Natural killer cell (primary cell): ENCODE measurements at regions not wholly inside any gene's neighbourhood (a gene's known extent, or its start where the extent isn't known, plus 50 kb on each side); places are given as distances from the start of the nearest gene placed in this dataset.
"Not testable (repeated sequence)": the region's sequence is repeated elsewhere in the genome, so short reads cannot be mapped to it uniquely, and the experiment has no call there.

Experiments
- ATAC-seq, 3 donors: fragments of 150-1000 bp in 2 of 3; fragments of 200-7000 bp in 1 of 3; cut with Tn5 transposase; 1 replicate in 1 of 3; 2 replicates in 2 of 3; pipeline ENCODE4 v1.10.0; 2021; ENCODE audit warnings: mild to moderate bottlenecking in 2 of 3, moderate library complexity in 2 of 3
- DNase-seq, 2 donors: peaks; one replicate each; pipeline versions ENCODE4 v3.0.0 to v3.0.0-alpha.2; 2013 to 2021; ENCODE audit warnings: mixed read lengths in 1 of 2
- H3K27ac ChIP-seq: one replicate; pipeline ENCODE4 v1.5.1; 2013; ENCODE audit warnings: mild to moderate bottlenecking, low read length
- H3K27me3 ChIP-seq: one replicate; pipeline ENCODE4 v1.6.1; 2013; ENCODE audit warnings: low read length; ENCODE audit not compliant: control insufficient read depth, insufficient read depth
- H3K36me3 ChIP-seq: one replicate; pipeline ENCODE4 v1.6.1; 2013; ENCODE audit warnings: low read length; ENCODE audit not compliant: control insufficient read depth, insufficient read depth
- H3K4me1 ChIP-seq: one replicate; pipeline ENCODE4 v1.6.1; 2013; ENCODE audit warnings: low read length; ENCODE audit not compliant: control insufficient read depth, insufficient read depth
- H3K4me3 ChIP-seq: one replicate; pipeline ENCODE4 v1.5.1; 2013; ENCODE audit warnings: low read length
- H3K9me3 ChIP-seq: one replicate; pipeline ENCODE4 v1.6.1; 2013; ENCODE audit warnings: low read length; ENCODE audit not compliant: control insufficient read depth, insufficient read depth
- H3K27ac Mint-ChIP-seq, 2 donors: one replicate each; pipeline ENCODE4 v1.8.0; 2022; ENCODE audit warnings: mild to moderate bottlenecking in 2 of 2, mixed read lengths in 2 of 2, moderate library complexity in 1 of 2
- H3K27me3 Mint-ChIP-seq, 2 donors: one replicate each; pipeline ENCODE4 v1.8.0; 2022; ENCODE audit warnings: low read depth in 2 of 2, mixed read lengths in 2 of 2
- H3K36me3 Mint-ChIP-seq: one replicate; pipeline ENCODE4 v1.8.0; 2022; ENCODE audit warnings: mixed read lengths
- H3K4me1 Mint-ChIP-seq, 2 donors: one replicate each; pipeline ENCODE4 v1.8.0; 2022; ENCODE audit warnings: mixed read lengths in 2 of 2
- H3K4me3 Mint-ChIP-seq: one replicate; pipeline ENCODE4 v1.8.0; 2022; ENCODE audit warnings: mild to moderate bottlenecking, moderate library complexity, mixed read lengths
- H3K9me3 Mint-ChIP-seq, 2 donors: one replicate each; pipeline ENCODE4 v1.8.0; 2022; ENCODE audit warnings: mixed read lengths in 2 of 2
- CTCF ChIP-seq: fragments of 200-600 bp; IDR thresholded peaks from one replicate; pipeline ENCODE4 v1.8.0; 2022; ENCODE audit warnings: antibody characterized with exemption
- WGBS: methylation state at CpG from one replicate; pipeline ENCODE4 v1.1.7; 2013; ENCODE audit warnings: missing lambda C conversion rate; ENCODE audit not compliant: insufficient coverage; 5-methylcytosine and 5-hydroxymethylcytosine counted together
- intact Hi-C: fragments of 100-400 bp; cut with micrococcal nuclease; formaldehyde crosslinking; loops from one replicate; pipeline ENCODE4 v1.14.2; 2022

GRCh38 chr22:25496396-25497064, 67.9 kb upstream of the GRK3 start:
- H3K27ac ChIP-seq: no peak overlapping the region
- no peak for TF ChIP-seq CTCF
- ATAC-seq (no peak), DNase-seq (no peak)
- H3K27me3 Mint-ChIP-seq: peaks cover 16 to 21% of the 10 kb centered on the region in 2 donors
- no peaks in the 10 kb centered on the region for H3K27me3 ChIP-seq
- no peaks in the 10 kb centered on the region for H3K9me3 ChIP-seq
- intact Hi-C loops: no loop called here
- no peaks in the 10 kb centered on the region for H3K9me3 Mint-ChIP-seq
- H3K36me3 Mint-ChIP-seq: no peaks in the 10 kb centered on the region
- no peaks in the 10 kb centered on the region for H3K36me3 ChIP-seq
- no peak overlapping the region for H3K4me3 ChIP-seq
- H3K4me1 ChIP-seq: no peaks in the 10 kb centered on the region
- no peak overlapping the region for H3K27ac Mint-ChIP-seq
- WGBS: 71% methylated on average over 4 of the region's 4 CpGs
- H3K4me3 Mint-ChIP-seq: no peak overlapping the region
- H3K4me1 Mint-ChIP-seq: peaks cover 9 to 10% of the 10 kb centered on the region in 2 donors

GRCh38 chr22:25497181-25497641, 67.3 kb upstream of the GRK3 start:
- peaks cover 16 to 19% of the 10 kb centered on the region in 2 donors for H3K27me3 Mint-ChIP-seq
- no peaks in the 10 kb centered on the region for H3K9me3 Mint-ChIP-seq

GRCh38 chr22:25497716-25498115, 66.8 kb upstream of the GRK3 start:
- DNase-seq (no peak), ATAC-seq (no peak)
- Mint-ChIP-seq H3K27me3 (peaks cover 16 to 19% of the 10 kb centered on the region in 2 donors), H3K9me3 (no peaks in the 10 kb centered on the region), H3K27ac (no peak overlapping the region), H3K36me3 (no peaks in the 10 kb centered on the region), H3K4me1 (peaks cover 9 to 10% of the 10 kb centered on the region in 2 donors), H3K4me3 (no peak overlapping the region)
- Histone ChIP-seq H3K27me3 (no peaks in the 10 kb centered on the region), H3K4me3 (no peak overlapping the region), H3K27ac (no peak overlapping the region), H3K36me3 (no peaks in the 10 kb centered on the region), H3K9me3 (no peaks in the 10 kb centered on the region), H3K4me1 (no peaks in the 10 kb centered on the region)
- intact Hi-C loops: no loop called here
- WGBS: 67% methylated on average over 2 of the region's 2 CpGs
- no peak for TF ChIP-seq CTCF

More at GRCh38 chr22:25497181-25497641, 67.3 kb upstream of the GRK3 start:
- Mint-ChIP-seq H3K27ac (no peak overlapping the region), H3K36me3 (no peaks in the 10 kb centered on the region), H3K4me1 (peaks cover 9 to 10% of the 10 kb centered on the region in 2 donors), H3K4me3 (no peak overlapping the region)
- Histone ChIP-seq H3K4me3 (no peak overlapping the region), H3K9me3 (no peaks in the 10 kb centered on the region), H3K4me1 (no peaks in the 10 kb centered on the region), H3K27me3 (no peaks in the 10 kb centered on the region), H3K36me3 (no peaks in the 10 kb centered on the region), H3K27ac (no peak overlapping the region)
- ATAC-seq (no peak), DNase-seq (no peak)
- TF ChIP-seq CTCF: no peak
- intact Hi-C loops: no loop called here
- 69% methylated on average over 2 of the region's 2 CpGs for WGBS

- intact Hi-C loops, H3K36me3 Mint-ChIP-seq: not testable (repeated sequence)
- 60% methylated on average over 3 of the region's 3 CpGs for WGBS
These were observed 63.8 kb upstream of the GRK3 start for GRCh38 chr22:25500671-25501070.

GRCh38 chr22:25504017-25504416, 60.5 kb upstream of the GRK3 start:
- H3K27me3 Mint-ChIP-seq, H3K9me3 Mint-ChIP-seq, H3K4me1 Mint-ChIP-seq, H3K27me3 ChIP-seq, H3K4me1 ChIP-seq, H3K4me3 ChIP-seq, H3K9me3 ChIP-seq, H3K36me3 Mint-ChIP-seq, H3K27ac Mint-ChIP-seq, H3K36me3 ChIP-seq, DNase-seq, H3K27ac ChIP-seq, intact Hi-C loops, H3K4me3 Mint-ChIP-seq, ATAC-seq: not testable (repeated sequence)
- 79% methylated on average over 1 of the region's 1 CpG for WGBS

More at GRCh38 chr22:25500671-25501070, 63.8 kb upstream of the GRK3 start:
- ATAC-seq, H3K9me3 Mint-ChIP-seq, H3K27me3 Mint-ChIP-seq, DNase-seq, H3K4me3 Mint-ChIP-seq, H3K27me3 ChIP-seq, H3K36me3 ChIP-seq, H3K4me1 ChIP-seq, H3K27ac ChIP-seq, H3K27ac Mint-ChIP-seq, H3K4me1 Mint-ChIP-seq, H3K9me3 ChIP-seq, H3K4me3 ChIP-seq: not testable (repeated sequence)
